ENCODE measurements at regions not wholly inside any gene's neighbourhood (a gene's known extent, or its start where the extent isn't known, plus 50 kb on each side); places are given as distances from the start of the nearest gene placed in this dataset.

- TF ChIP-seq TOE1 (IDR thresholded peaks at IDR 0.05; ENCODE audit: borderline replicate concordance) (no peak), TOE1 (CRISPR knock-in tag; IDR thresholded peaks at IDR 0.05; ENCODE audit: borderline replicate concordance, low read depth) (no peak), BRF1 (IDR thresholded peaks at IDR 0.05; ENCODE audit: borderline replicate concordance, extremely low read depth, insufficient read length) (no peak), MAFK (IDR thresholded peaks at IDR 0.05; ENCODE audit: low read length) (no peak), EZH2 (IDR thresholded peaks at IDR 0.05; ENCODE audit: borderline replicate concordance, low read depth, low read length) (no peak), EHMT2 (IDR thresholded peaks at IDR 0.05) (no peak), JUND (IDR thresholded peaks at IDR 0.05; ENCODE audit: borderline replicate concordance, low read depth, low read length) (no peak), JUND (tag; IDR thresholded peaks at IDR 0.05; ENCODE audit: borderline replicate concordance, low read depth, low read length) (no peak), HDAC2 (IDR thresholded peaks at IDR 0.05) (no peak), FOXM1 (IDR thresholded peaks at IDR 0.05; ENCODE audit: low read depth) (no peak), FOXM1 (CRISPR knock-in tag; IDR thresholded peaks at IDR 0.05; ENCODE audit: low read depth) (no peak), CBX3 (IDR thresholded peaks at IDR 0.05; ENCODE audit: borderline replicate concordance in 1 of 2, low read length in 2 of 2) (no peak), PATZ1 (CRISPR knock-in tag; IDR thresholded peaks at IDR 0.05; ENCODE audit: borderline replicate concordance) (no peak), REST (IDR thresholded peaks at IDR 0.05; ENCODE audit: borderline replicate concordance) (no peak), REST (CRISPR knock-in tag; IDR thresholded peaks at IDR 0.05; ENCODE audit: low read depth) (no peak)
Observed at GRCh38 chr2:198383392-198383791, 579.0 kb downstream of the PLCL1 start.
